Middle frontal gyrus (tissue), 1 donor: ENCODE measurements at regions not wholly inside any gene's neighbourhood (a gene's known extent, or its start where the extent isn't known, plus 50 kb on each side); places are given as distances from the start of the nearest gene placed in this dataset.
"Not testable (repeated sequence)": the region's sequence is repeated elsewhere in the genome, so short reads cannot be mapped to it uniquely, and the experiment has no call there.

Source experiments
- DNase-seq: peaks from one replicate; pipeline ENCODE4 v3.0.0-alpha.2; 2015; ENCODE audit warnings: low spot score; ENCODE audit errors: extremely low spot score

GRCh38 chr7:36035186-36035585 is 117.9 kb upstream of the EEPD1 start:
- no peak for DNase-seq

DNA sequence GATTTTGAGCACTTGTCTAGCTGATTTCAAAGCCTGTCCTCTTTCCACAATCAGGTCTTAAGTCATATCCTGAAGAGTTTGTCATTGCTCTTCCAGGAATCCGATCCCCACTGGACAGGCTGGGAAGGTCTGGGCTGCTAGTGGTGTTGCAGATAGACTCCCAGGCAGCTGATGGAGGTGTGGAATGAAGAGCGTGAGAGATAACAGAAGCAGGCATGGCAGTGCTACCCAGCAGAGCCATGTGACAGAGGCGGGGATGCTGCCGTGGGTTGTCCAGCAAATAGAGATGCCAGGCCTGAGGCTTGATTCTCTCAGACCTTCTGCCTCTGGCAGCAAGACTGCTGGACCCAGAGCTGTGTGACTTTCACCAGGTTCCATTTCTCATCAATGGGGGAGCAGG is 116.5 kb upstream of the EEPD1 start:
- no peak for DNase-seq

DNA sequence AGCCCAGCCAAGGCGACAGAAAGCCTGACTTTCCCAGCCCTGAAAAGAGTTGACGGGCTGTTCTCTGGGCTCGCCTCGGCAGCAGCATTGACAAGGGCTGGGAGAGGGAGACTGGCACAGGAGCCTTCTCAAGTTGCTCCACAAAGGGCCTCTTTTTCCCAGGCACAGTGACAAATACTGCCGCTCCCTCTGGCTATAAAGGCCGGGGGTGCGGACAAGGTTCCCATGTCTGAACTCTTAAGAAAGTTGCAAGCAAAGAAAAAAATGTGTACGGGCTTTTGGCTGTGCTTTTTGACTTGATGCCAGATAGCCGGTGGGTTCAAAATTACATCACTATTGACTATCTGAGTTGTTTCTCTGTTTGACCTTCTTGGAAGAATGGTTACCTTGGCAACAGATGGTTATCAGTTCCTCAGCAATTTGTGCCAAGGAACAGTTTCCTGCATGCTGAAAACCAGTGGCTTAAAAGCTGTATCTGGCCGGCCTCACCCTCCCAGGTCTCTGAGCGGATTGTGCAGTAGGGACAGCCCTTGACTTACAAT is 115.9 kb upstream of the EEPD1 start:
- DNase-seq: no peak

GRCh38 chr7:36038063-36038721 is 114.9 kb upstream of the EEPD1 start:
- no peak for DNase-seq

DNA sequence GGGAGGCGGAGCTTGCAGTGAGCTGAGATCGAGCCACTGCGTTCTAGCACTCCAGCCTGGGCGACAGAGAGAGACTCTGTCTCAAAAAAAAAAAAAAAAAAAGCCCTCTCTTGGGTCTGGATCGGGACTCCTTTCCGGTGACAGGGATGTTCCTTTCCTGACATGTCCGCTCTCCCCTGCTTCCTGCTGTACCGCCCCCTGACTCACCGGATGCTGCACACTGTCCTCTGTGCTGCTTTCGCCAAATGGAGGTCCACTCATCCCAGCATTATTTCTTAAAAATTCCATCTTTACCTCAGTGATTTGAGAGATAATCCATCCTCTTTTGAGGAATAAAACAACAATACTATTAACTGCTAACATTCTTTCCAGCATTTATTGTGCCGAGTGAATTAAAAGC is 113.8 kb upstream of the EEPD1 start:
- DNase-seq: no peak

GRCh38 chr7:36039671-36040070 is 113.4 kb upstream of the EEPD1 start:
- no peak for DNase-seq

DNA sequence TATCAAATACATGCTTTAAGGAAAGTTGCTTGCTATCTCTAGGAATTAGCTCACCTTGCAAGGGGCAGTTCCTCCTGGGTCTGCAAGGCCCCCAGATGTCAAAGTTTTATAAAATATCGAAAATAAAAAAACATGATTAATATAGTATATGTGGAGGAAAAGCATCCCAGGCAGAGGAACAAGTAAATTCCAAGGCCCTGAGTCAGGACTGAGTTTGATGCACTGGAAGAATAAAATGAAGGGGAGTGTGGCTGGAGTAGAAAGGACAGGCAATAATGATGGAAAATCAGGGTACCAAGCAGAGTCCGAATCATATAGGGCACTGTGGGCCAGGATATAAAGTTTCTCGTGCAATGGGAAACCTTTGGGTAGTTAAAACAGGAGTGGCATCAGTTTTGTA is 112.4 kb upstream of the EEPD1 start:
- no peak for DNase-seq

DNA sequence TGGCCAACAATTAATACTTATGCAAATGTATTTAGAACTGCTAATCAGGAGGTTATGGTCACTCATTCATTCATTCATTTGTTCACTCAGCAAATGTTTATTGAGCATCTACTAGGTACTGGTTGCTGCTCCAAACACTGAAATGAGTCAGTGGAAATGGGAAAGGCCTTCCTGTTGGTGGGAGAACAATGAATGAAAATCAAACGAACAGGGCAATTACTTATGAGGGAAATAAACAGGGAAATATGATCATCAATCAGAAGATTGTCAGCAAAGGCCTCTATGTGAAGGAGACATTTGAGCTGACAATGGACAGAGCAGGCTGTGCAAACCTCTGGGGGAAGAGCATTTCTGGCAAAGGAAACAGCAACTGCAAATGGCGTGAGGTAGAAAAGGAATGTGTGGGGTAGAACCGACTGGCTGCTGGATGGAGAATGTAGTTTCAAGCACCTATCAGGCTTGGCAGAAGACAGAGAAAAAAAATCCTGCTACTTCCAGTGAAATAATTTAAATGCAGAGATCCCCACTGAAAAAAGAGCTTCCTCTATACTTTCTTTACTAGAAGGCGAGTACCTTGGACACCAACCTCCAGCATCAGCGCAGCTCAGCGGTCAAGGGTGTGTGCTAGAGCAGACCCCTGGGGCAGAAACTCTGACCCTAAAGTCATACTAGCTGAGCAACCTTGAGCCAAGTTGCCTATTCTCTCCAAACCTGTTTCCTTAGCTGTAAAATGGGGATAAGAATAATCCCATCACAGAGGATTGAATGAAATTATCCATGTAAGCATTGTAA is 108.8 kb upstream of the EEPD1 start:
- no peak for DNase-seq

DNA sequence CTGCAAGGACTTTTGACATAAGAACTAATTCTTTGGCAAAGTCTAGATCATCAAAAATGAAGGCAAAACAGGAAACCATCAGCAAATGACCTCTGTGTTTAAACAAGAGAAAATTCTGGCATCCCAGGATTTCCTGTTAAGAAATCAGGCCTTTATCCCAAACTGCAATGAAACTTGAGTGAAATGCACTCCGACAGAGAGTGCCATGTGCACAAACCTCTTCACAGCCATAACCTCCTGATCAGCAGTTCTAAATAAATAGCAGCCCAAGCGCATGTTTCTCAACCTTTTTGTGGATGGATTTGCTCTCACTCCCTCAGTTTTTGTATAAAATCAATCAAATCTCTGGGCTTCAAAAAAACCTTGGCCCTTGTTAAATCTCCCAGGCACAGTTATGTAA is 107.7 kb upstream of the EEPD1 start:
- DNase-seq: no peak

DNA sequence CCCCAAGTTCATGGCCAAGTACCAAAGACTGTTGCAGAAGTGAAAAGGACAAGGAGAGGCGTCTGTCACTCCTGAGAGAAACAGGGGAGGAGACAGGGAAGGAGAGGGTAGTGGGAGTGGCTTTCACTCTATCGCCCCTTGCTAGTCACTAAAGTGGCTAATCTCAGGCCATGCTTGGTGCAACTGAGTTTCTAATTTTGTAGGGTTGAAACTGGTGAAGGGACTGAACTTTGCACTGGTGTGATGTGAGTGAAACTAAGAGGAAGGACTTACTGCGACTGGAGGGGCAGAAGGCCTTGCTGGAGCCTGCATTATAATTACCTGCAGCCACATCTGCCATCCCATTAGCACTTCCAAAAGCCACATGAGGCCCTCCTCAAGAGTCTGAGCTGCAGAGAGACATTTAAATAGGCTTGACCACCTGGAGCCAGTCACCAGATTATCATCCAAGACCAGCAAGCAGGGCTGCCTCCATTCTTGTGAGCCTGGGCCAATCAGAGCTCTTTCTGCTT is 107.2 kb upstream of the EEPD1 start:
- DNase-seq: no peak

- DNase-seq: no peak
These were observed 105.9 kb upstream of the EEPD1 start for GRCh38 chr7:36047091-36047658.

DNA sequence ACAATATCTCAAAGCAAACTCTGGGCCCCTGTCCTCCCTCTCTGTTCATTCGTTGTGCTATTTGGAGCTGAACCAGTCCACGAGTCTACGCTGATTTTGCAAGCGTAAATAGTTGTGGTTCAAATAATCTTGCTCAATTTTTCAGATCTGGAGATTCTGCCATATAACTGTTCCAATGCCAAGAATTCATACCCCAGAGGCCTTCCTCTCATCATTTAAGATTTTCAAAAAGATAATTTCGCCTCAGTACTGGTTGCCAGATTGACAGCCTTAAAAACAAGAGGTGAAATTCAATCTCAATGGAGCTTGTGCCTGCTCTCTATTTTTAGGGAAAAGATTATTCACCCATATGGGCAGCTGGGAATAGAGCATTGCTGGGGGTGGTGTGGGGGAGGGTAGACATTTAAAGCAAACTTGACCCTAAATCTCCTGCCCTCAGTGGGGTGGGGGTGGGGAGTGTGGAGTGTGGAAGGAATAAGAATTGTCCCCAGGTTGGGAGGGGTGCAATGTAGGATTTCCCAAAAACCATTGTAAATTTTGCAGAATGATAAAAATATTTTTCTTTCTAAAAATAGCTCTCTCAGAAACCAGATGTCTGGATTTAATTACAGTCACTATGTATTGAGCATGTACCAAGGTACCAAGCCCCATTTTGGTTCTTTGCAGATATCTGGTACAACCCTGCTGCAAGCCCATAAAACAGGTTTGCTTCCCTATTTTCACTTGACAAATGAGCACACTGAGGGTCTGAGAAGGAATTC is 104.7 kb upstream of the EEPD1 start:
- DNase-seq: no peak

DNA sequence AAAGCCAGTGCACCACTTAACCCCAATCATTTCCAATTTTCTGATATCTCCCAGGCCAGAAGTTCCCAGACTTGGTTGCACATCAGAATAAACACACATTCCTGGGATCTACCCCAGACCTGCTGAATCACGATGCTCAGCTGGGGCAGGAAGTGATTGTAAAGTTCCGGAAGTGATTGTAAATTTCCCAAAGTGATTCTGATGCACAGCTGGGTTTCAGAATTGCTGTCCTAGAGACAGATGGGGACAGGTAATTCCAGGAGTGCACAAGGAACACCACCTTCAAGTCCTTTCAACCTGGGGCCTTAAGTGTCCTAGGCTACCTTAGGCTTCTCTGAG is 104.2 kb upstream of the EEPD1 start:
- no peak for DNase-seq

- no peak for DNase-seq
These were observed 101.6 kb upstream of the EEPD1 start for GRCh38 chr7:36051501-36051900.

DNA sequence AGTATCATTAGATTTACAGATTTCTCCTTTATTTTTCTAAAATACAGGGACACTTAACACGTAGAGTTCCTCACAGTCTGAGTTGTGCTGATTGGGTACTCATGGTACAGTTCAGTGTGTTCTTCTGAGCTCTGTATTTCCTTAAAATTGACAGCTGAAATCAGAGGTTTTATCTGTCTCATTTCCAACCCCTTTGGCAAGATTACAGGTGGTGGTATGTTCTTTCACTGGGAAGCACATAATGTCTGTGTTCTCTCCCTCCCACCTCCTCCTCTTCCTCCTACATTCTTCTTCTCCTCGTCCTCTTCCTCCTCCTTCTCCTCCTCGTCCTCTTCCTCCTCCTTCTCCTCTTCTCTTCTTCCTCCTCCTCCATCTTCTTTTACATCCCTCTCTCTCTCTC is 99.5 kb upstream of the EEPD1 start:
- no peak for DNase-seq

- no peak for DNase-seq
These were observed 98.4 kb upstream of the EEPD1 start for GRCh38 chr7:36054637-36055036.

GRCh38 chr7:36055207-36055606 is 97.8 kb upstream of the EEPD1 start:
- DNase-seq: no peak

GRCh38 chr7:36057323-36057722 is 95.7 kb upstream of the EEPD1 start:
- no peak for DNase-seq

GRCh38 chr7:36058020-36058592 is 94.9 kb upstream of the EEPD1 start:
- no peak for DNase-seq

DNA sequence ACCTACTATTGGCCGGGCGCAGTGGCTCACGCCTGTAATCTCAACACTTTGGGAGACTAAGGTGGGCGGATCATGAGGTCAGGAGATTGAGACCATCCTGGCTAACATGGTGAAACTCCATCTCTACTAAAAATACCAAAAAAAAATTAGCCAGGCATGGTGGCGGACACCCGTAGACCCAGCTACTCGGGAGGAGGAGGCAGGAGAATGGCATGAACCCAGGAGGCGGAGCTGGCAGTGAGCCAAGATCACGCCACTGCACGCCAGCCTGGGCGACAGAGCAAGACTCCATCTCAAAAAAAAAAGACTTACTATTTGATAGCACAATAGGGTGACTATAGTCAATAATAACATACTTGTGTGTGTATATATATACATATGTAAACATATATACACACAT is 92.7 kb upstream of the EEPD1 start:
- not testable (repeated sequence) for DNase-seq

- DNase-seq: no peak
These were observed 90.8 kb upstream of the EEPD1 start for GRCh38 chr7:36062154-36062815.
